Fibroblast of lung (primary cell): ENCODE measurements at regions not wholly inside any gene's neighbourhood (a gene's known extent, or its start where the extent isn't known, plus 50 kb on each side); places are given as distances from the start of the nearest gene placed in this dataset.

Experiments used
- CTCF ChIP-seq, 2 donors: IDR thresholded peaks in 1 of 2; conservative IDR thresholded peaks in 1 of 2; 1 replicate in 1 of 2; 2 replicates in 1 of 2; pipeline ENCODE4 v1.5.1; 2011 to 2012; ENCODE audit warnings: low read length in 2 of 2, control low read depth in 1 of 2, inconsistent platforms in 1 of 2, low read depth in 1 of 2, mild to moderate bottlenecking in 1 of 2
- EZH2 ChIP-seq: IDR thresholded peaks from 2 replicates; pipeline ENCODE4 v1.5.1; 2012; ENCODE audit warnings: low read length, control low read depth, mild to moderate bottlenecking; ENCODE audit errors: missing control alignments

DNA sequence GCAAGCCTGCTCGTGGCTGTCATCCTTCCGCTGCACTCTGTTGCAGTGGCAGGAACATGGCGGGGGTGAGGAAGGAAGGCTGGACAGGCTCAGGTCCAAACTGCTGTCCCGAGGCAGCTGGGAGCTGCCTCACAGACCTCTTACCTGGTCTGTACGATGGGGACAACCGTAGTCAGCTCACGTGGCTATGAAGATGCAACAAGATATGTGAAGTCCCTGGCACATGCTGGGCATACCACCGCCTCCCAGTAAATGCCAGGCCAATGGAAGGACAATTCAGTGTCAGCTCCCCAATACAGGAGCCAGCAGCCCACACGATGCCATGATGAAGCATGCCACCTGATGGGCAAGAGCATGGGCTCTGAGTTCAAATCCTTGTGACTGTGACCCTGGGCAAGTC is 344.4 kb downstream of the CYRIA start:
- TF ChIP-seq CTCF (conservative IDR thresholded peaks at IDR 0.05 in 1 of 2, IDR thresholded peaks at IDR 0.05 in 1 of 2; ENCODE audit: low read depth in 1 of 2, low read length in 2 of 2): no peak
- no peak for TF ChIP-seq EZH2
